Esophagus squamous epithelium (tissue), 4 donors: ENCODE measurements at regions not wholly inside any gene's neighbourhood (a gene's known extent, or its start where the extent isn't known, plus 50 kb on each side); places are given as distances from the start of the nearest gene placed in this dataset.

Experiments
- CTCF ChIP-seq, 6 experiments: fragments of 450-650 bp in 4 of 6; fragments of 200-600 bp in 2 of 6; sonication (generic) in 2 of 6; IDR thresholded peaks; one replicate each; pipeline ENCODE4 v1.5.1; 2016 to 2019; ENCODE audit warnings: antibody characterized with exemption in 6 of 6, mild to moderate bottlenecking in 4 of 6, moderate library complexity in 4 of 6
- POLR2A ChIP-seq, 4 donors: fragments of 450-650 bp; IDR thresholded peaks; one replicate each; pipeline ENCODE4 v1.6.1; 2017; ENCODE audit warnings: antibody characterized with exemption in 4 of 4, mild to moderate bottlenecking in 4 of 4, moderate library complexity in 3 of 4

GRCh38 chr5:51471630-51472029 is 88.4 kb downstream of the ISL1 start:
- TF ChIP-seq POLR2A (IDR thresholded peaks at IDR 0.05) (no peak), CTCF (IDR thresholded peaks at IDR 0.05) (no peak)
